Right hindlimb (tissue), 1 donor: ENCODE measurements at regions not wholly inside any gene's neighbourhood (a gene's known extent, or its start where the extent isn't known, plus 50 kb on each side); places are given as distances from the start of the nearest gene placed in this dataset.

Source experiments
- DNase-seq: peaks from one replicate; pipeline ENCODE4 v3.0.0-alpha.2; 2018

DNA sequence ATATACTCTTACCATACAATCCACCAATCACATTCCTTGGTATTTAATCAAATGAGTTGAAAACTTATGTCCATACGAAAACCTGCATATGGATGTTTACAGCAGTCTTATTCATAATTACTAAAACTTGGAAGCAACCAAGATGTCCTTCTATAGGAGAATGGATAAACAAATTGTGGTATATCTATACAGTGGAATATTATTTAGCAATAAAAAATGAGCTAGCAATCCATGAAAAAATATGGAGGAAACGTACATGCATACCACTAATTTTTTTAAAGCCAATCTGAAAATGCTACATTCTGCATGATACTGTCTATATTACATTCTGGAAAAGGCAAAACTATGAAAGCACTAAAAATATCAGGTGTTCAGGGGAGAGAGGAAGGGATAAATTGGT is 73.9 kb upstream of the LPP start:
- DNase-seq, result no peak

DNA sequence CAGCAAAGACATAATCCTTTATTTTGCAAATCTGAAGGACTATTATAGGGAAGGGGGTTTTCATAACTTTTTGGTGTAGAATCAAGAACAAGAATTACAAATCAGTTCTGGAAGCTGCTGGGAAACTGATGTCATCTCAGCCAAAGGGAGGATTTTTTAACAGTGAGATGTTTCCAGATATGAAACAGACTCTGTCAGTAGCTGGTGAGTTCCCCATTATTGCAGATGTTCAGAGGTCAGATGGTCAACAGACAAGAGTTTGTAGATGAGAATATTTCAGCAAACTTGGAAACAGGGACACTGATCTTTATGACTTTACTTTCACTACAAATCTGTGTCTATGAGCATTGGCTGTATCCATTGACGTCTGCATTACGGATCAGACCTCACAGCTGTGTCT is 71.9 kb upstream of the LPP start:
- DNase-seq, result no peak

DNA sequence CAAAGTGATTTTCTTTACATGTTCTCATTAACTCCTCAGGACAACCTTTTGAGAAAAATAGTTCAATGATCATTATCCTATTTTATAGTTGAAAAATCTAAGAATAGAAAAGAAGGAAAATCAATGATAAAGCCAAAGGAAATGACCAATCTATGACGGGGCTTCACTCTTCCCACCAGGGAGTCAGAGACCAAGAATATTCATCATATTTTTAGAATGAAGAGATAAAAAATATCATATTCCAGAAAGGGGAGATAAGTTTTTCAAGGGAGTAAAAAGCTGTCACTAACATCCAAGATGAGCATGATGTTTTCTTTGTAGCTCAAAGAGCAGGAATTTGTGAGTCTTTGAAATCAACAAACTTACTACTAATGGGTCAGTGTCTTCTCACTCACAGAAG is 71.5 kb upstream of the LPP start:
- DNase-seq, result no peak

DNA sequence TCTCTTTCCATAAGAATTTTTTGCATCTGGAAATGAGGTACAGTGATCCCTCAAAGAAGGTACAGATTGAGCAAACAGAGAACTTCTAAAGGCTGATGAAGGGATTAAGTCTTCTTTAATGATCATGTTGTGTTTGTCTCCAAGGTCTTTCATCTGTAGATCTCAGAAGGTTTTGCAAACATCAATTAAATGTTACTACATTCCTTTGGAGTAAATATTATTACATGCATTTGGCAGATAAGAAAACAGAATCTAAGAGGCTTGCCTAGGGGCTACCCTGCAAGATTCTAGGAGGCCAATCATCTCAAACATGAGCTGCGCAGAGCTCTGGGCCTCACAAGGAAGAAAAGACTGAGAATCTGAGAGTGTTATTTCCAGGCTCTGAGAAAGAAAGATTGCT is 70.9 kb upstream of the LPP start:
- DNase-seq, result no peak

DNA sequence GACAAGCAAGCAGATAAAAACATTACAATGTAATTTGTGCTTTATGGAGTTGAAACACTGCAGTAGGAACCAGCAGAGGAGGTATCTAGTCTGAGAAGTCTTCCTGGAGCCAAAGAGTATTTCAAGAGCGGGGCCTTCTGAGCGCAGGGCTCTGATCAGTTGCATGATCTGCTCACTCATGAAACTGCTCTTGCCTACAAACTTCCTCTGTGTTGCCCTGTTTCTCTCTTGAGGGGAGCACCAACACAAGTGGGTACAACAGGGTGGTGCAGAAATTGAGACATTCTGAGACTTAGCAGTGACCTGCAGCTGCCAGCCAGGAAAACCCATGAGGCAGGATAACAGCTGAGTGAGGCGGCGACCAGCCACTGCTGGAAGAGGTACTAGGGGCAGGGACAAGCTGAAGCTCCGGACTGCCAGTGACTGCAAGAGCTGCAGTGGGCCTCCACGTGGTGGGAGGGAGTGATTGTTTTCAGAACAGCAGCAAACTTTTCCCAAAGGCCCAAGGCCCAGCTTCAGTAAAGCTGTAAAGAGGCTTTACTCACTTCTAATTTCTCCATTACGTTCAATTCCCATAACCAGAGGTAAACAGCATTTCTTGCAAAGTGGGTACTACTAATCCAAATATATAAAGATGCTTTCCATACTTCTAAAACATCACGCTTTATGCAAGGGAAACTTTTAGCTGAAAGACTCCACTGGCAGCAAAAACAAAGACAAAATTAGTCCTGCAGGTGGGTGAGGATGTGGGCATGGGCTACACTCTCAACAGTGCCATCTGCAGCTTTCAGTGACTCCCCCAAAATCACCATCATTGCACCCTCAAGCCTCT is 69.0 kb upstream of the LPP start:
- no peak for DNase-seq

DNA sequence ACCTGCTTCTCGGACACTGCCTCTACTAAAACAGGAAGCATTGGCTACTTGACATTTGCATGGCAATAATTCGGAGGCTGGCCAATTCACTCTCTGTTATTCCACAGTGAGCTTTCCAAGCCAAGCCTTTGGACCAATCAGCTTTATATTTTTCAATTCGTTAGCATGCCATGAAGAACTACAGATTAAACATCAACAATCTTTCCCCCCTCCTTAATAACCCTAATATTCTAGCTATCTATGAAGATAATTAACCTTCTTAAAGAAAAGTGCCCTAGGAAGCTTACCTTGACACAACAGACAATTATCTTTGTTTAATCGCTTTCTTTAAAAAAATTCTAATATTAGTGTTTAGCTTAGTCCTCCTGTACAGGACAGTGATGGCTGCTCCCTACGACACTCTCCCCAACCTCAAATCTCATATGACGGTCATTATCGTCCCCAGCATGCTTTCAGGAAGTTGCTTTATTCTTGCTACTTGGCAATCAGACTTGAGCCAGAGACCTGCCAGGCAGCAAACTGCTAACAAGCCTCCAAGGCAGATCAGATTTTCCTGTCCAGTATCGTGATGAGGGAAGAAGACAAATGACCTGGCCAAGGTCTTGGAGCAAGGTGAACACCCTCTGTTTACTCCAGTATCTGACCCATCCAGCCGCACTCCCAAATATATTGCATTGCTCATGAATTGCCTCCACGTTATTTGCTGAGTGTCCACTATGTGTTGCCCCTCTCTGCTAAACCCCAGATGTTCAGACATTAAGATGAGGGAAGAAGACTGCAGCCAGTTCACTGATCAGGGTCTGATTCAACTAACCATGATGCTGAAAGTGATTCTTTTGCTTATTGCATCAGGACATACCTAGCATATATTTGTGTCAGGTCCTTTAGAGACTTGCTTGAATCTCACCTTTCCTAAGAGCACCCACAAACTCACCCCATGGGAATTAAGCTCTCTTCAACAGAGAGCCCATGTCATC is 68.1 kb upstream of the LPP start:
- DNase-seq, result no peak

DNA sequence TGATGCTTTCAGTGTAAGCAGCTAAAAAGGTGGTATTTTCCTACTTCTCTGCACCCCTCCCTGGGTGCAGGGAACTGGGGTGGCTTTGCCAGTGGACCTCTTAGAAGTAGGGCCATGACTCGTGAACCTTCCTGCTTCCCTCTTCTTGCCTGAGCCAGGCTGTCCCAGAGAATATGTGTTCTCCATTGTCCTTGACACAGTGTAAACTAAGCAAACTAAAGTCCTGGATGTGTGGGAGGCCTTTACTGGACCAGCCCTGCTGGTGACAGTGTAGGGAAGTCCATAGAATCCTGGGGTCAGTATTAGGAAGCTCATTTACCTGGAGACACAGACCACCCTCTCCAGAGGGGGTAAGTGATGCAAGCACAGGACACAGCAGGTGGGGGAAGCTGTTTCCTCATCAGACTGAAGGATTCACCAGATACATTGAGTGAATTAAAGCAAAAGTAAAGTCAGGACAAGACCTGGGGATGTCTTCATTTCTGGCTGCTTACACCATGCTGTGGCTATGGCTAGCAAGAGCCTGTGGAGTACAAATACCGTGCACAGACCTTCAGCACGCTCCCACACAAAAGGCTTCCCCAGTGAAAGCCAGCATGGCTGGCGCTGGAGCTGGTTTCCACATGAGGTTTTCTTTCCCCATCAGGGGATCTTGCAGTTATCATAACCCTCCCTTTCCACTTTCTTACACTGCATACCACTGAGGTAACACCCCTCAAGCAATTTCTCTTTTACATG is 64.8 kb upstream of the LPP start:
- no peak for DNase-seq

DNA sequence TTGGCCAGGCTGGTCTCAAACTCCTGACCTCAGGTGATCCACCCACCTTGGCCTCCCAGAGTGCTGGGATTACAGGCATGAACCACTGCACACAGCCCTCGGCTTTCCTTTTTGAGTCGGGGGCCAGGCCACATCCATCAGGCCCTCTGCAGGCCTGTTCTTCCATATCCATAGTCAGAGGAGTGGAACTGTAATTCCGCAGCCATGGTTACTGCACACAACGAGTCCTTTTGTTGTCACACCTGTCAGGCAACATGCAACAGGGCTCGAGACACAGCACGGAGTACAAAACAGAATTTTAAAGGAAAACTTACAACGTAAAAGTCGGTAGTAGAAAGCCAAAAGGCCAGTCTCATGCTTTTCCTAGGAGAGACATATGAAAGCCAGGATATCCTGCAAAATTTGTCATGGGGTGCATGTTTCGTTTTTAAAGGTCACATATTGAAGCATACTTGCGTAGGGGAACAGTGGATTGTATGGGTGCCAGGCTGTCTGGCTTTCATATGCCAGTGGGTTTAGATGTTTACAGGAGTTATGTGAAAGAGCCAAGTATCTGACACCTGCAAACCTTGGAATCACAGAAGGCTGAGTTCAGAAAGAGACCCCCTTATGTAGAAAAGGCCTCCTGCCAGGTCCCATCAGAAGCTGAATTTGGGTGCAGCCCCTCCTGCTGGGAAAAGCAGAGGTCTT is 63.2 kb upstream of the LPP start:
- DNase-seq, result no peak

DNA sequence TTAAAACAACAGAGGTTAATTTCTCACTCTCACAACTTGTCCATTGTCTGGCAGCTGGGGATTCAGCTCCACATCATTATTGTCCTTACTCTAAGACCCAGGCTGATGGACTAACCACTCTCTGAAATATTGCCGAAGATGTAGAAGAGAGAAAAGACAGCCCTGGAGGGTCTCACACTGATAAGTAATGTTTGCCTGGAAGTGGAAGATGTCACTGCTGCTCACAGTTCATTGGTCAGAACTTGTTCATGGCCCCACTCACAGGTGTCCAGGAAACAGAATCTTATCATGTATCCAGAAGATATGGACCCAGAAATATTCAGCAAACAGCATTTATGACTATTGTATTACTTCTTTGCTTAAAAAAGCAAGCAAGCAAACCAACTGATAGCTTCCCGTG is 62.2 kb upstream of the LPP start:
- no peak for DNase-seq

DNA sequence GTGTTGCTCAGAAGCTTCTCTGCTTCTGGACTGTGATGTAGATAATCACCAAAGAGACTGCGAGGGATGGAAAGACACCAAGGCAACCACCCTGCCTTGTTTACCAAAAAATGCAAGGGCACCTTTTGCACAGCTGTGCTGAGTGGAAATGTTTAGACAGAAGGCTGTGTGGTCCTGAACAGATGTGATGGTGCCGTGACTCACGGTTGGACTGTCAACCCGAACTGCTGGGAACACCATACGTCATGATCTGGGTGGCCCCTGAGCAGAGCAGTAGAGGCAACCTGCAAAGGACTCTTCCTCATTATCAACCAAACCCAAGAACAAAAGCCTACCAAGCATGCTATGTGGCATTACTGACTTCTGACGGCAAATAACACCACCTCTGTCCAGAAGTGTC is 61.3 kb upstream of the LPP start:
- no peak for DNase-seq

DNA sequence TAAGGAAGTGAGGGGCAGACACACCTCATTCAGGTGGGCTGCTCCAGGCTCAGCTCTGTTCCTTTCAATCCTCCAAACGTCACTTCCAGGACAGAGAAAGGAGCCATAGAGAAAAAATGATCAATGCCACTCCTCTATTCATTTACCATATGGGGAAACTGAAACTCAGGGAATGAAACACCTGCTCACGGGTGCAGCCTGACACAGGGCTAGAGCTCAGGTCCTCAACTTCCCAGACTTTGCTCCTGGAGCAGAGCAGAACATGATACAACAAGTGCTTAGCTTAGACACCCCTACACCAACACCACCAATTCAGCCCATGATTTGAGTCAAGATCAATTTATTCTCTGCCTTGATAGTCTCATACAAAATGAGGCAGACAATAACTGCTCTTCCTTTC is 58.5 kb upstream of the LPP start:
- no peak for DNase-seq

DNA sequence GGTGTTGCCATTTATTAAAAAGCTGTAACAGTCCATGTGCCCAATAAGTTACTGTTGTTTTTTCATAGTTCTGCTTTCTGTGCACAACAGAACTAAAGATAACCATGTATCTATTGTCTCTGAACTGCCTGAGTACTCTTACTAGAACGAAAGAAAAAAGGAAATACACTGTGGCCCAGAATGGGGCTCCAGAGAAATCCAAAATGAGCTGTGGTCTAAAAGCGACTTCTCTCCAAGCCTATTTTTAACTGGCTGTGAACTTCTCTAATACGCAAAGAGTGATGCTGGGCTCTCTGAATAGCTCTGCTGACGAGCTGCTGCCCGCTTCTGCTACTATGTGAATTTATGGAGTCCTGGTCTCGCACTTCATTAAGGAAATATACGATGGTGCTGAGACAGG is 56.2 kb upstream of the LPP start:
- DNase-seq, result peak; percentile 22

DNA sequence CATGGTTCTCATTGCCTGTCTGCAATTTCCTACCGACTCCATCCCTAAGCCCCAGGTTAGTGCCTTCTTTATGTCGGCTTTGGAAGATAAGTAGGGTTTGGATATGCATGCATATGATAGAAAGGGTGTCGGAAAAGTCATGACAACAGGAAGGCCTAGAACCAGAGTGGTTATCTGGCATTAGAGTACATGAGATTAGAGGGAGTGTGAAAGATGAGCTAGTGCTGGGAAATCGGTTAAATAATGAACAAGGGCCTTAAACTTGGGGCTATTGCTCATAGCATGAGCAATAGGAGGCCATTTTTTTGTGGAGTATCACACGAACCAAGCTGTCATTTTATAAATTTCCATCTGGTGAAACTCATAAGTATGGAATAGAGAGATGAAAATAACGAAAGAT is 54.0 kb upstream of the LPP start:
- DNase-seq, result no peak

DNA sequence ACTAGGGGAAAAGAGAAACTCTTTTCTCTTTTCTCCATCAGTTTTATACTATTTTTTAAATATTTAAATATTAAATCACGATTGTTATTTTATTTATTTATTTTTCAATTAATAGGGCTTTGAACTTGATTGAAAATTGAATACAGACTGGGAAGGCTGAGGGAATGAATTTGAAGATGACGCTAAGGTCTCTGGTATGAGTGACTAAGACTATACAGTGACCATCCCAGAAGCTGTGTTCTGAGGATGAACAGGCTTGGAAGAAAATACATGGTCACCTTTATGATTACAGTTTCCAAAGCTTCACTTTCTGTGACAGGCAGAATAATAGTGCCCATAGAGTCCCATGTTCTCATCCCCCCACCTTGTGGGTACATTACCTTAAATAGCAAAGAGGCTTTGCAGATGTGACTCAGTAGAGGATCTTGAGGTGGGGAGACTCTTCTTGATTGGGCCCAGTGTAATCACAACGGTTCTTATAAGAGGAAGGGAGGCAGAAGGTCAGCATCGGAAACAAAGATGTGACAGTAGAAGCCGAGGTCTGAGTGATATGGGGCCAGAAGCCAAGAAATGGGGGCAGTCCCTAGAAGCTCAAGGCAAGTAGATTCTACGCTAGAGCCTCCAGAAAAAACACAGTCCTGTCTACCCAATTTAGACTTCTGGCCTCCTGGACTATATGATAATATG is 51.0 kb upstream of the LPP start:
- DNase-seq, result no peak

DNA sequence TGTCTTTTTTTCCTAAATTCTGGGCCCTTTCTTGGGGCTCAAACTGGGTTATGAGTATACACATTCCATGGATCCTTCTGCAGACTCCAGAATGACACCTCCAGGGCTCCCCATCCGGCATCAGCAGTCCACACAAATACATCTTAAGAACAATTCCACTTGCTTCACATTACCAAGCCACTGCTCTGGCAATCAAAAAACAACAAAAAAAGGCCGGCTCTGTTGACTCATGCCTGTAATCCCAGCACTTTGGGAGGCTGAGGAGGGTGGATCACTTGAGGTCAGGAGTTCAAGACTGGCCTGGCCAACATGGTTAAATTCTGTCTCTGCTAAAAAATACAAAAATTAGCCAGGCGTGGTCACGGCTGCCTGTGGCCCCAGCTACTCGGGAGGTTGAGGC is 49.9 kb upstream of the LPP start:
- no peak for DNase-seq
